ENCODE measurements at regions not wholly inside any gene's neighbourhood (a gene's known extent, or its start where the extent isn't known, plus 50 kb on each side); places are given as distances from the start of the nearest gene placed in this dataset.

DNA sequence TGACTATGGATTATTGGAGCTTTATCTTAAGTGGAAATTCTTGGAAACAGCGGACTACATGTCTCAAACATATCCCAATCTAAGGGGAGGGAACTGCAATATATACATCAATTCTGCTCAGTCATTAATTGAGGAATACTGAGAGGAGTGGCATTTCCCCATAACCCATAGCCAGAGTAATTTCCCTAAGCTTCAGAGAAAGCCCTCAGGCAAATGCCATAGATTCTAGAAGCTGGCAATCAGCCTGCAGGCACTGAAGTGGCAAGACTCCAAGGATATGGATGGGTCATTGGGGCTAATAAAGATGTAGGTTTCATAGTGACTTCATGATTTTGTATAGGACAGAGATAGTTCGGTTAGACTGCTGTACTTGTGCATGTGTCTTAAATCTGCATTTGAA is 1960.5 kb upstream of the PIK3C3 start:
- no peak for ATAC-seq (replicated peaks in 1 of 4)

DNA sequence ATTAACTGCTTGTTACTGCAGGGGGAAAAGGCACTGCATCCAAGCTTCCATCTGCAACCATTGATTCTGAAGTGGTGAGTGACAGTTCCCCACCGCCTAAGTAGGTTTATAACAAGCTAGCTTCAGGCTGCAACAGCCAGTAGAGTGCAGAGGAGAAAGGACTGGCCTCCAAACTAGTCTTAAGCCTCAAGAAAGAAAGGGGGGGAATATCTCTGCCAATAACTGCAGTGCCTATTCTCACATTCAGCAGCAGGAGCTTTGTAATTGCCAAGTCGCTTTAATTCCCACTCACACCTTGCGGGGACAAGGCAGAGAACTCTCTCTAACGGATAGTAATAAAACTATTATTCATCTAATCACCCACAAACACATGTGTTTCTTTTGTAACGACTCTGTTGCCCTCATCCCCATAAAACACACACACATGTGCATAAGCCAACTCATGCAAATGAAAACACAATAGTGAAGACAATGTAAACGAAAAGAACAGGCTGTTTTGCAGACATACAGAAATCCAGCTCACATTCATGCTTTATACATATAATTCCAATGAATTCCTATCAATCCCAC is 1963.3 kb upstream of the PIK3C3 start:
- no peaks in the 10 kb centered on the region for H3K4me1 Mint-ChIP-seq

More for the DNA sequence above, 1960.5 kb upstream of the PIK3C3 start:
- Histone ChIP-seq H3K27ac (ENCODE audit: low read length) (no peak overlapping the region), H3K27me3 (replicated peaks in 1 of 2; ENCODE audit: control insufficient read depth in 2 of 2, extremely low read depth in 1 of 2, insufficient read depth in 2 of 2, low read length in 1 of 2) (no peaks in the 10 kb centered on the region), H3K4me3 (ENCODE audit: control insufficient read depth in 1 of 2, extremely low read depth in 1 of 2, low read length in 1 of 2) (no peak overlapping the region), H3K36me3 (ENCODE audit: control insufficient read depth in 2 of 2, extremely low read depth in 1 of 2, insufficient read depth in 1 of 2, low read length in 1 of 2) (no peaks in the 10 kb centered on the region), H3K9me3 (no peaks in the 10 kb centered on the region), H3K4me1 (ENCODE audit: control insufficient read depth in 1 of 2, extremely low read depth in 1 of 2, insufficient read depth in 2 of 2, low read length in 2 of 2) (no peaks in the 10 kb centered on the region)
- Mint-ChIP-seq H3K4me1 (no peaks in the 10 kb centered on the region), H3K36me3 (no peaks in the 10 kb centered on the region), H3K27me3 (no peaks in the 10 kb centered on the region), H3K27ac (no peak overlapping the region), H3K4me3 (no peak overlapping the region), H3K9me3 (peaks cover 3 to 14% (median 12%) of the 10 kb centered on the region in 3 donors)
- ChIA-PET CTCF (no interaction called here), POLR2A (no interaction called here)
- DNase-seq, result no peak
- WGBS (ENCODE audit: insufficient coverage), result no CpG with 5 or more reads among the region's 2 CpGs

DNA sequence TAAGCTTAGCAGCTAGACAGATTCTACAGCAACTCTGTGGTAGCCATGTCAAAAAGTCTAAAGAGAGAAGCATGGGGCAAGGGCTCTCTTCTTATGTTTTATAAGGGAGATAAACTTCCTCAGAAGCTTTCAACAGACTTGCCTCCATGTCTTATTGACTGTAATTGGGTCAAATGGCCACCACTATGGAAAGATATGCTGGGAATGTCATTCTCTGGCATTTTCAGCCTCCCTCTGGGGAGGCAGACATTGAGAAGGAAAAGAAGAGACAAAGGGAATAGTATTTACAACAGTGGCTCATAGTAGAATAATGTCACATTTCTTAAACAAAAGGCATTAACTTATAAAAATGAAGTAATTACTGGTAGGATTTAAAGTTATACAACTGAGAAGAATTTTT is 1964.5 kb upstream of the PIK3C3 start:
- POLR2A ChIA-PET, result no interaction called here
- ATAC-seq (replicated peaks in 1 of 4) (no peak), DNase-seq (no peak)
- CTCF ChIA-PET, result no interaction called here
- H3K4me1 Mint-ChIP-seq, result no peaks in the 10 kb centered on the region
- H3K27ac ChIP-seq (ENCODE audit: low read length), result no peak overlapping the region
- H3K9me3 ChIP-seq, result no peaks in the 10 kb centered on the region
- no peak overlapping the region for H3K4me3 Mint-ChIP-seq
- no peak overlapping the region for H3K4me3 ChIP-seq (ENCODE audit: control insufficient read depth in 1 of 2, extremely low read depth in 1 of 2, low read length in 1 of 2)
- H3K36me3 Mint-ChIP-seq, result no peaks in the 10 kb centered on the region
- no peaks in the 10 kb centered on the region for H3K27me3 ChIP-seq (replicated peaks in 1 of 2; ENCODE audit: control insufficient read depth in 2 of 2, extremely low read depth in 1 of 2, insufficient read depth in 2 of 2, low read length in 1 of 2)
- peaks cover 3 to 10% (median 9%) of the 10 kb centered on the region in 3 donors for H3K9me3 Mint-ChIP-seq
- H3K4me1 ChIP-seq (ENCODE audit: control insufficient read depth in 1 of 2, extremely low read depth in 1 of 2, insufficient read depth in 2 of 2, low read length in 2 of 2), result no peaks in the 10 kb centered on the region
- no peak overlapping the region for H3K27ac Mint-ChIP-seq
- no peaks in the 10 kb centered on the region for H3K27me3 Mint-ChIP-seq
- H3K36me3 ChIP-seq (ENCODE audit: control insufficient read depth in 2 of 2, extremely low read depth in 1 of 2, insufficient read depth in 1 of 2, low read length in 1 of 2), result no peaks in the 10 kb centered on the region

More for the DNA sequence above, 1963.3 kb upstream of the PIK3C3 start:
- Mint-ChIP-seq H3K9me3 (peaks cover 3 to 15% (median 12%) of the 10 kb centered on the region in 3 donors), H3K27ac (no peak overlapping the region), H3K36me3 (no peaks in the 10 kb centered on the region), H3K27me3 (no peaks in the 10 kb centered on the region), H3K4me3 (no peak overlapping the region)
- 75% methylated on average over 4 of the region's 6 CpGs for WGBS (ENCODE audit: insufficient coverage)
- Histone ChIP-seq H3K4me1 (ENCODE audit: control insufficient read depth in 1 of 2, extremely low read depth in 1 of 2, insufficient read depth in 2 of 2, low read length in 2 of 2) (no peaks in the 10 kb centered on the region), H3K9me3 (no peaks in the 10 kb centered on the region), H3K27ac (ENCODE audit: low read length) (no peak overlapping the region), H3K36me3 (ENCODE audit: control insufficient read depth in 2 of 2, extremely low read depth in 1 of 2, insufficient read depth in 1 of 2, low read length in 1 of 2) (no peaks in the 10 kb centered on the region), H3K4me3 (ENCODE audit: control insufficient read depth in 1 of 2, extremely low read depth in 1 of 2, low read length in 1 of 2) (no peak overlapping the region), H3K27me3 (replicated peaks in 1 of 2; ENCODE audit: control insufficient read depth in 2 of 2, extremely low read depth in 1 of 2, insufficient read depth in 2 of 2, low read length in 1 of 2) (no peaks in the 10 kb centered on the region)
- POLR2A ChIA-PET, result no interaction called here
- CTCF ChIA-PET, result no interaction called here
- DNase-seq, result no peak
- no peak for ATAC-seq (replicated peaks in 1 of 4)

DNA sequence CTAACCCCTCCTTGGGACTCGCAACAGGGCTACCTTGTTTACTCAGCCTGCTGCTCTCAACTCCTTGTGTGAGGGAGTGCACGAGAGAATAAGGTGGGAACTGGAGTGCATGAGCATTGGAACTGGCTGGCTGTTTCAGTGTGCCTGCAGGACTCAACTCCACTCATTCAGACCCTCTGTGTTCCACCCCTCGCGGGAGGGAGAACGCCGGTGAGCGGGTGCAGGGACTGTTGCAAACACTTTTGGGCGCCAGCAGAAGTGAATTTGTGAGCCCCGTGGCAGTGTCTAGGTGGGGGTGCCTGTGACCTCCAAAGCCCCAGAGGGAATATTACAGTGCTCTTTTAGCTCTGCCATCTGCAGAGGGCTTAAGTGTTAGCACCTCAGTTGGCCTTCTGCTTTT is 1978.3 kb upstream of the PIK3C3 start:
- CTCF ChIA-PET, result no interaction called here
- 90% methylated on average over 7 of the region's 9 CpGs for WGBS (ENCODE audit: insufficient coverage)
- no peak for ATAC-seq (replicated peaks in 1 of 4)
- Mint-ChIP-seq H3K36me3 (no peaks in the 10 kb centered on the region), H3K9me3 (peaks cover 0 to 4% (median 0%) of the 10 kb centered on the region in 3 donors), H3K27ac (no peak overlapping the region), H3K4me3 (no peak overlapping the region), H3K4me1 (no peaks in the 10 kb centered on the region), H3K27me3 (no peaks in the 10 kb centered on the region)
- Histone ChIP-seq H3K4me1 (ENCODE audit: control insufficient read depth in 1 of 2, extremely low read depth in 1 of 2, insufficient read depth in 2 of 2, low read length in 2 of 2) (no peaks in the 10 kb centered on the region), H3K27ac (ENCODE audit: low read length) (no peak overlapping the region), H3K4me3 (ENCODE audit: control insufficient read depth in 1 of 2, extremely low read depth in 1 of 2, low read length in 1 of 2) (no peak overlapping the region), H3K27me3 (replicated peaks in 1 of 2; ENCODE audit: control insufficient read depth in 2 of 2, extremely low read depth in 1 of 2, insufficient read depth in 2 of 2, low read length in 1 of 2) (no peaks in the 10 kb centered on the region), H3K36me3 (ENCODE audit: control insufficient read depth in 2 of 2, extremely low read depth in 1 of 2, insufficient read depth in 1 of 2, low read length in 1 of 2) (no peaks in the 10 kb centered on the region), H3K9me3 (no peaks in the 10 kb centered on the region)
- POLR2A ChIA-PET, result no interaction called here
- no peak for DNase-seq

DNA sequence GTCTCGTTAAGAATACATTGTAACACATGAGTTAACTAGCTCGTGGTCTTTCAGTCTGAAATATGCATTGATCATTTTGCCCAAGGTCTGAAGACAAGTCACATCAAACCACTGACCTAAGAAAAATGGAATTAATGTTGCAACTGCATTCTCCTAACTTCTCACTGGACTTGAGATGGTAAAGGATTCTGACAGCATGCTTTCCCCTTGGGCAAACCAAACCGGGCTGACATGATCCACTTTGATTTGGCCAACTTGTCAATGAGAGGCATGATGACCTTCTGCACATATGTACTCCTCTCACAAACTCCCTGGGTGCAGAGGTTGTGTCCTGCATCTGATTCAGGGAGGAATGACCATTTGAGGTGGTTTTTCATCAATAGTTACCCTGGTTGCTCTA is 1982.5 kb upstream of the PIK3C3 start:
- CTCF ChIA-PET, result no interaction called here
- no peaks in the 10 kb centered on the region for H3K36me3 ChIP-seq (ENCODE audit: control insufficient read depth in 2 of 2, extremely low read depth in 1 of 2, insufficient read depth in 1 of 2, low read length in 1 of 2)
- POLR2A ChIA-PET, result no interaction called here
- H3K27me3 Mint-ChIP-seq, result no peaks in the 10 kb centered on the region
- no peak overlapping the region for H3K27ac ChIP-seq (ENCODE audit: low read length)
- H3K4me1 Mint-ChIP-seq, result no peaks in the 10 kb centered on the region
- DNase-seq (no peak), ATAC-seq (replicated peaks in 1 of 4) (no peak)
- no peaks in the 10 kb centered on the region for H3K4me1 ChIP-seq (ENCODE audit: control insufficient read depth in 1 of 2, extremely low read depth in 1 of 2, insufficient read depth in 2 of 2, low read length in 2 of 2)
- H3K27me3 ChIP-seq (replicated peaks in 1 of 2; ENCODE audit: control insufficient read depth in 2 of 2, extremely low read depth in 1 of 2, insufficient read depth in 2 of 2, low read length in 1 of 2), result no peaks in the 10 kb centered on the region
- no peak overlapping the region for H3K4me3 Mint-ChIP-seq
- no peak overlapping the region for H3K27ac Mint-ChIP-seq
- WGBS (ENCODE audit: insufficient coverage), result 84% methylated on average over 2 of the region's 3 CpGs
- H3K36me3 Mint-ChIP-seq, result no peaks in the 10 kb centered on the region
- H3K9me3 Mint-ChIP-seq, result peaks cover 0 to 7% (median 6%) of the 10 kb centered on the region in 3 donors
- no peaks in the 10 kb centered on the region for H3K9me3 ChIP-seq
- no peak overlapping the region for H3K4me3 ChIP-seq (ENCODE audit: control insufficient read depth in 1 of 2, extremely low read depth in 1 of 2, low read length in 1 of 2)

DNA sequence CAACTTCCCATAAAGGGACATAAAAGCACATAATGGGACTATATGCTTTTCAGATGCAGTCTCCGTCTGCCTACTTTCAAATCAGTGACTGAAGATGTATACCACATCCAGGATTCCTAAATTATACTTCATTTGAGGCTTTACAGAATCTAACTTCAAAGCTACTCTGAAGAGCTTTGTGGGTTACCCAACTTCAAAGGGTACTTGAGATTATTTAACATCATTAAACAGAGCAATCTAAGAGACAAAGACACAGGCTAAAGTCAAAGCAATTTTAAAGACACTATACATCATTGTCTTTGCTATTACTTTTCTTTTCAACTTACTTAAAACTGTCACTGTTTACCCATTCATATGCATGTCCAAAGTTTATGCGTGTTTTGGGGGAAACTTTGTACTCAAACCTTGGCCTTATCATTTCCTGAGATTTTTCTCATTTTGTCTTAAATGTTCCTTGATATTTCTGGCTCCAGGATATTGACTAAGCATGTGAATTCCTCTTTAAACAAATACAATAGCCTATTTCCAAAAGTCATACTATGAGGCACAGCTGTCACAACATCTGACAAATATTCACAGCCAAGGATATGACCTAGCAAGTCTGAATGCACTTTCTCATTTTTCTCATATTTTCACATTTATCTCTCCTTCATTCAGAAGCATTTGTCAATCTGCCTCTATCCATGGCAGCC is 1985.1 kb upstream of the PIK3C3 start:
- Histone ChIP-seq H3K27ac (ENCODE audit: low read length) (no peak overlapping the region), H3K36me3 (ENCODE audit: control insufficient read depth in 2 of 2, extremely low read depth in 1 of 2, insufficient read depth in 1 of 2, low read length in 1 of 2) (no peaks in the 10 kb centered on the region), H3K9me3 (no peaks in the 10 kb centered on the region), H3K27me3 (replicated peaks in 1 of 2; ENCODE audit: control insufficient read depth in 2 of 2, extremely low read depth in 1 of 2, insufficient read depth in 2 of 2, low read length in 1 of 2) (no peaks in the 10 kb centered on the region), H3K4me1 (ENCODE audit: control insufficient read depth in 1 of 2, extremely low read depth in 1 of 2, insufficient read depth in 2 of 2, low read length in 2 of 2) (no peaks in the 10 kb centered on the region), H3K4me3 (ENCODE audit: control insufficient read depth in 1 of 2, extremely low read depth in 1 of 2, low read length in 1 of 2) (no peak overlapping the region)
- POLR2A ChIA-PET, result no interaction called here
- no peaks in the 10 kb centered on the region for H3K4me1 Mint-ChIP-seq
- H3K27ac Mint-ChIP-seq, result no peak overlapping the region
- CTCF ChIA-PET, result no interaction called here
- DNase-seq, result no peak
- no peaks in the 10 kb centered on the region for H3K27me3 Mint-ChIP-seq
- H3K9me3 Mint-ChIP-seq, result peaks cover 7 to 15% (median 13%) of the 10 kb centered on the region in 3 donors
- no peak for ATAC-seq (replicated peaks in 1 of 4)
- no peaks in the 10 kb centered on the region for H3K36me3 Mint-ChIP-seq
- 60% methylated on average over 1 of the region's 2 CpGs for WGBS (ENCODE audit: insufficient coverage)
- no peak overlapping the region for H3K4me3 Mint-ChIP-seq

DNA sequence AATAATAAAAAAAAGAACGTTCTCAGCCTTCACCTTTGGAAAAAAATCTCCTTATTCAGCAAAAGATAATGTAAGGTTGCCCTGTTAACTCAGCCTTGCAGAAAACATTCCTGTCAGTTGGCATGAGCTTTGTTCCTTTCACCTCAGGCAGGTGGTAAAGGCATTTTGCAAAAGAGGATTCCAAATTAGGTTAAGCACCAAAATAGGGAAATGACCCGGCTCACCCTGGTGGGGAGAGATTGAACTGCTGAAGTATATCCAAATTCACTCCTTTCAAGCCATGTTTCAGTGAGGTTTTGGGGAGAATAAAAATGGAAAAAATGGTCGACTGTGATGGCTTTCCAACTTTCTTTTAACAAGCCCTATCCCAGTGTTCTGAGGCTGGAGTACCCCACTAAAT is 1988.8 kb upstream of the PIK3C3 start:
- CTCF ChIA-PET, result no interaction called here

More for the DNA sequence above, 1988.8 kb upstream of the PIK3C3 start:
- H3K27me3 ChIP-seq (replicated peaks in 1 of 2; ENCODE audit: control insufficient read depth in 2 of 2, extremely low read depth in 1 of 2, insufficient read depth in 2 of 2, low read length in 1 of 2), result no peaks in the 10 kb centered on the region
- no peaks in the 10 kb centered on the region for H3K36me3 Mint-ChIP-seq
- H3K27me3 Mint-ChIP-seq, result no peaks in the 10 kb centered on the region
- no peaks in the 10 kb centered on the region for H3K4me1 ChIP-seq (ENCODE audit: control insufficient read depth in 1 of 2, extremely low read depth in 1 of 2, insufficient read depth in 2 of 2, low read length in 2 of 2)
- no peaks in the 10 kb centered on the region for H3K36me3 ChIP-seq (ENCODE audit: control insufficient read depth in 2 of 2, extremely low read depth in 1 of 2, insufficient read depth in 1 of 2, low read length in 1 of 2)
- H3K4me3 Mint-ChIP-seq, result no peak overlapping the region
- no peaks in the 10 kb centered on the region for H3K9me3 ChIP-seq
- no peaks in the 10 kb centered on the region for H3K4me1 Mint-ChIP-seq
- WGBS (ENCODE audit: insufficient coverage), result no CpG with 5 or more reads among the region's 3 CpGs
- no peak overlapping the region for H3K27ac ChIP-seq (ENCODE audit: low read length)
- no peak for ATAC-seq (replicated peaks in 1 of 4)
- H3K9me3 Mint-ChIP-seq, result peaks cover 7 to 21% (median 14%) of the 10 kb centered on the region in 3 donors
- no peak overlapping the region for H3K4me3 ChIP-seq (ENCODE audit: control insufficient read depth in 1 of 2, extremely low read depth in 1 of 2, low read length in 1 of 2)
- no peak for DNase-seq
- no peak overlapping the region for H3K27ac Mint-ChIP-seq
- POLR2A ChIA-PET, result no interaction called here

Measured in T-cell (primary cell).